OCI-LY1 (cell line): ENCODE measurements at regions not wholly inside any gene's neighbourhood (a gene's known extent, or its start where the extent isn't known, plus 50 kb on each side); places are given as distances from the start of the nearest gene placed in this dataset.

ENCODE experiments used
- EZH2 ChIP-seq: fragments of 200-600 bp; sonication (generic), shearing (Covaris generic); IDR thresholded peaks from 2 replicates; pipeline ENCODE4 v1.8.0; 2017; ENCODE audit warnings: borderline replicate concordance, mixed run types, mild to moderate bottlenecking, antibody characterized with exemption, low read length, moderate library complexity, mixed read lengths
- TF ChIP-seq, protein P1 (sequence below): fragments of 200-600 bp; sonication (generic), shearing (Covaris generic); IDR thresholded peaks from 2 replicates; pipeline ENCODE4 v1.5.1; 2017; ENCODE audit warnings: mild to moderate bottlenecking, antibody characterized with exemption, low read length, moderate library complexity, mixed read lengths

DNA sequence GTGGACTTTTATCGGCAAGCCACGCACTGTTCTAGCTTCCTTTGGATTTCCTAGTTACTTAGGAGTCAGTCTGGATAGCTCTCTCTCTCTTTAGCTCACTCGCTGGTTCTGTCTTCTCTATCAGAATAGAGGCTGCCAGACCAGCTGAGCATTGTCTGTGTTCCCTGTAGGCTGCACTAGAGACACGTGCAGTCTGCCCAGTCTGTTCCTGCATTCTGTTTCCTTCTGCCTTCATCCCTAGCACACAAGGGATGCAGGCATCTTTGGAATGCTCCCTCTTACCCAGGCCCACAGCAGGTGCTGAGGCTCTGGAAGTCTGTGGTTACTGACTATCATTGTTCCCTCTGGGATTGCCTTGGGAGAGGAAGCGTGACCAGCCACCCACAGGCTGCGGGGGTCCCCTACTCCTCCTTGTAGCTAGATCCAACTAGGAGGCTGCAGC, 322.8 kb downstream of the ZNF621 start:
- no peak for TF ChIP-seq EZH2
- TF ChIP-seq, protein P1, sequence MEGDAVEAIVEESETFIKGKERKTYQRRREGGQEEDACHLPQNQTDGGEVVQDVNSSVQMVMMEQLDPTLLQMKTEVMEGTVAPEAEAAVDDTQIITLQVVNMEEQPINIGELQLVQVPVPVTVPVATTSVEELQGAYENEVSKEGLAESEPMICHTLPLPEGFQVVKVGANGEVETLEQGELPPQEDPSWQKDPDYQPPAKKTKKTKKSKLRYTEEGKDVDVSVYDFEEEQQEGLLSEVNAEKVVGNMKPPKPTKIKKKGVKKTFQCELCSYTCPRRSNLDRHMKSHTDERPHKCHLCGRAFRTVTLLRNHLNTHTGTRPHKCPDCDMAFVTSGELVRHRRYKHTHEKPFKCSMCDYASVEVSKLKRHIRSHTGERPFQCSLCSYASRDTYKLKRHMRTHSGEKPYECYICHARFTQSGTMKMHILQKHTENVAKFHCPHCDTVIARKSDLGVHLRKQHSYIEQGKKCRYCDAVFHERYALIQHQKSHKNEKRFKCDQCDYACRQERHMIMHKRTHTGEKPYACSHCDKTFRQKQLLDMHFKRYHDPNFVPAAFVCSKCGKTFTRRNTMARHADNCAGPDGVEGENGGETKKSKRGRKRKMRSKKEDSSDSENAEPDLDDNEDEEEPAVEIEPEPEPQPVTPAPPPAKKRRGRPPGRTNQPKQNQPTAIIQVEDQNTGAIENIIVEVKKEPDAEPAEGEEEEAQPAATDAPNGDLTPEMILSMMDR: no peak
